ENCODE measurements at regions not wholly inside any gene's neighbourhood (a gene's known extent, or its start where the extent isn't known, plus 50 kb on each side); places are given as distances from the start of the nearest gene placed in this dataset.

- no peaks in the 10 kb centered on the region for H3F3A ChIP-seq (ENCODE audit: insufficient read depth, low read length, poor library complexity, severe bottlenecking)
- H3K9me2 ChIP-seq (ENCODE audit: insufficient read depth, low read length): no peaks in the 10 kb centered on the region
- H3K9ac ChIP-seq (ENCODE audit: low read length): no peak overlapping the region
- H3K9me3 ChIP-seq (ENCODE audit: low read length): no peaks in the 10 kb centered on the region
- H4K20me1 ChIP-seq (ENCODE audit: insufficient read depth): no peaks in the 10 kb centered on the region
- no peak overlapping the region for H3K4me3 ChIP-seq (ENCODE audit: low read length)
- H3K4me2 ChIP-seq (ENCODE audit: low read length): no peak overlapping the region
- H2AFZ ChIP-seq (ENCODE audit: low read depth, low read length): no peak overlapping the region
- H3K27ac ChIP-seq (ENCODE audit: low read length): no peak overlapping the region
- no peaks in the 10 kb centered on the region for H3K36me3 ChIP-seq (ENCODE audit: insufficient read depth, low read length)
- no peak for TF ChIP-seq TAF1 (IDR thresholded peaks at IDR 0.05; ENCODE audit: low read depth)
- no peaks in the 10 kb centered on the region for H3K27me3 ChIP-seq (ENCODE audit: insufficient read depth, low read depth, low read length)
- H3K79me2 ChIP-seq (replicated peaks; ENCODE audit: insufficient read depth, low read length): no peaks in the 10 kb centered on the region
Measured at GRCh38 chr4:81607950-81608349, 136.2 kb upstream of the RASGEF1B start.

GRCh38 chr4:81606801-81607501 lies 135.2 kb upstream of the RASGEF1B start:
- H3K9me2 ChIP-seq (ENCODE audit: insufficient read depth, low read length): no peaks in the 10 kb centered on the region
- H3K27ac ChIP-seq (ENCODE audit: low read length): no peak overlapping the region
- H3F3A ChIP-seq (ENCODE audit: insufficient read depth, low read length, poor library complexity, severe bottlenecking): no peaks in the 10 kb centered on the region
- H4K20me1 ChIP-seq (ENCODE audit: insufficient read depth): no peaks in the 10 kb centered on the region
- no peaks in the 10 kb centered on the region for H3K79me2 ChIP-seq (replicated peaks; ENCODE audit: insufficient read depth, low read length)
- H3K9ac ChIP-seq (ENCODE audit: low read length): no peak overlapping the region
- no peaks in the 10 kb centered on the region for H3K27me3 ChIP-seq (ENCODE audit: insufficient read depth, low read depth, low read length)
- H3K9me3 ChIP-seq (ENCODE audit: low read length): no peaks in the 10 kb centered on the region
- no peak overlapping the region for H3K4me3 ChIP-seq (ENCODE audit: low read length)
- no peak overlapping the region for H3K4me2 ChIP-seq (ENCODE audit: low read length)
- no peak overlapping the region for H2AFZ ChIP-seq (ENCODE audit: low read depth, low read length)
- H3K36me3 ChIP-seq (ENCODE audit: insufficient read depth, low read length): no peaks in the 10 kb centered on the region
- TF ChIP-seq POLR2AphosphoS5 (IDR thresholded peaks at IDR 0.05) (no peak), RAD21 (conservative IDR thresholded peaks at IDR 0.05) (no peak), SMC3 (conservative IDR thresholded peaks at IDR 0.05; ENCODE audit: poor library complexity) (no peak), EZH2 (IDR thresholded peaks at IDR 0.05; ENCODE audit: borderline replicate concordance, insufficient read depth, low read length, poor library complexity, severe bottlenecking) (no peak), REST (IDR thresholded peaks at IDR 0.05; ENCODE audit: borderline replicate concordance) (no peak), TAF1 (IDR thresholded peaks at IDR 0.05; ENCODE audit: low read depth) (no peak), MXI1 (conservative IDR thresholded peaks at IDR 0.05; ENCODE audit: poor library complexity, severe bottlenecking) (no peak), EP300 (conservative IDR thresholded peaks at IDR 0.05; ENCODE audit: poor library complexity, severe bottlenecking) (no peak)
- TF ChIP-seq, protein P1, sequence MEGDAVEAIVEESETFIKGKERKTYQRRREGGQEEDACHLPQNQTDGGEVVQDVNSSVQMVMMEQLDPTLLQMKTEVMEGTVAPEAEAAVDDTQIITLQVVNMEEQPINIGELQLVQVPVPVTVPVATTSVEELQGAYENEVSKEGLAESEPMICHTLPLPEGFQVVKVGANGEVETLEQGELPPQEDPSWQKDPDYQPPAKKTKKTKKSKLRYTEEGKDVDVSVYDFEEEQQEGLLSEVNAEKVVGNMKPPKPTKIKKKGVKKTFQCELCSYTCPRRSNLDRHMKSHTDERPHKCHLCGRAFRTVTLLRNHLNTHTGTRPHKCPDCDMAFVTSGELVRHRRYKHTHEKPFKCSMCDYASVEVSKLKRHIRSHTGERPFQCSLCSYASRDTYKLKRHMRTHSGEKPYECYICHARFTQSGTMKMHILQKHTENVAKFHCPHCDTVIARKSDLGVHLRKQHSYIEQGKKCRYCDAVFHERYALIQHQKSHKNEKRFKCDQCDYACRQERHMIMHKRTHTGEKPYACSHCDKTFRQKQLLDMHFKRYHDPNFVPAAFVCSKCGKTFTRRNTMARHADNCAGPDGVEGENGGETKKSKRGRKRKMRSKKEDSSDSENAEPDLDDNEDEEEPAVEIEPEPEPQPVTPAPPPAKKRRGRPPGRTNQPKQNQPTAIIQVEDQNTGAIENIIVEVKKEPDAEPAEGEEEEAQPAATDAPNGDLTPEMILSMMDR (IDR thresholded peaks at IDR 0.05; ENCODE audit: poor library complexity, severe bottlenecking): no peak
